Ishikawa (cell line): ENCODE measurements at regions not wholly inside any gene's neighbourhood (a gene's known extent, or its start where the extent isn't known, plus 50 kb on each side); places are given as distances from the start of the nearest gene placed in this dataset.

ENCODE experiments used
- EP300 ChIP-seq: IDR thresholded peaks from 2 replicates; pipeline ENCODE4 v1.6.1; 2012; ENCODE audit warnings: borderline replicate concordance
- MAX ChIP-seq: IDR thresholded peaks from 2 replicates; pipeline ENCODE4 v1.6.1; 2012
- RAD21 ChIP-seq: IDR thresholded peaks from 2 replicates; pipeline ENCODE4 v1.6.1; 2012; ENCODE audit warnings: low read depth

DNA sequence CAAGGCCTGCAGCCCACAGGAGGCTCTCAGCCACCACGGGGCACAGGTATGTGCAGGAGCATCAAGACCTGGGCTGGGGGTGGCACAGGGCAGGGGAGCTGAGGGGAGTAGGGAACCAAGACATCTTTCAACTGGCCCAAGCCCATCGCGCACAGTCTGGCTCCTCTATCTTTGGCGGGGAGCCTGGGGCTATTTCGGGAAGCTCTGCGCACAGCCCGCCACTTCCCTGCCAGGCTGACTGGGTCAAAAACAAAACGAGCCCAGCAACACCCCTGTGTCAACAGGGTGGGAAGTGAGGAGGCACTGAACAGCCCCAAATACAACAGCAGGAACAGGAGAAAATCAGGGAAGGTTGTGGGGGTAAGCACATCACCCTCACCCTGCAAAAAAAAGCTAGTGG, 83.9 kb downstream of the ARL6IP4 start:
- TF ChIP-seq RAD21 (no peak), EP300 (no peak), MAX (no peak)
